WERI-Rb-1 (cell line): ENCODE measurements at regions not wholly inside any gene's neighbourhood (a gene's known extent, or its start where the extent isn't known, plus 50 kb on each side); places are given as distances from the start of the nearest gene placed in this dataset.

ENCODE experiments used
- DNase-seq: peaks from one replicate; pipeline ENCODE4 v3.0.0-alpha.2; 2020
- H3K27ac ChIP-seq: fragments of 250-450 bp; sonication (Bioruptor Pico); 2 replicates; pipeline ENCODE4 v1.5.1; 2020; ENCODE audit warnings: mild to moderate bottlenecking, moderate library complexity
- H3K27me3 ChIP-seq: fragments of 250-450 bp; sonication (Bioruptor Pico); 2 replicates; pipeline ENCODE4 v1.5.1; 2021; ENCODE audit warnings: mild to moderate bottlenecking, low read depth, moderate library complexity; ENCODE audit not compliant: insufficient read depth, severe bottlenecking
- H3K36me3 ChIP-seq: fragments of 250-450 bp; sonication (Bioruptor Pico); 2 replicates; pipeline ENCODE4 v1.5.1; 2020; ENCODE audit warnings: mild to moderate bottlenecking, moderate library complexity
- H3K4me3 ChIP-seq: 2 replicates; pipeline ENCODE4 v1.5.1; 2011; ENCODE audit warnings: low read depth, mild to moderate bottlenecking, control low read depth, low read length
- H3K9me3 ChIP-seq: fragments of 250-450 bp; sonication (Bioruptor Pico); 2 replicates; pipeline ENCODE4 v1.5.1; 2021; ENCODE audit warnings: mild to moderate bottlenecking, moderate library complexity; ENCODE audit not compliant: severe bottlenecking
- TF ChIP-seq, protein P1 (sequence below): IDR thresholded peaks from 2 replicates; pipeline ENCODE4 v1.5.1; 2011; ENCODE audit warnings: low read depth, mild to moderate bottlenecking, control low read depth, inconsistent platforms, low read length

DNA sequence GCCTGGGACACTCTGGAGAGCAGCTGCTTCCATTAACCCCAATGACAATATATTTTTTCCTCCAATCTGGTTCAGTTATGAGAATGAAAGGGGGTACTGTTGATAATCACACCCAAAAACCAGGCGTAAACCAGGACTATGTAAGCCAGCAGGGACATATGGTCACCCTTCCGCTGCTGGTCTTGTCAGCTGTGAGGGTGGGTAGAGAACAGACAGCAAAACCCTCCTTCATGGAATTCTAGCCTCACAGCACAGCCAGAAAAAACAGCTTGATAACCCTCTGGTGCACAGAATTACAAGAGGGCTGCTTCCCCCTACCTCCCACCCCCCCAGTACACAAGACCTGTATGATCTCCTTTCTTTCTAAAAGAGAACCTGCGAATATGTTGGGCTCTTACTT lies 368.8 kb upstream of the ZMIZ1 start:
- no peak for DNase-seq
- TF ChIP-seq, protein P1, sequence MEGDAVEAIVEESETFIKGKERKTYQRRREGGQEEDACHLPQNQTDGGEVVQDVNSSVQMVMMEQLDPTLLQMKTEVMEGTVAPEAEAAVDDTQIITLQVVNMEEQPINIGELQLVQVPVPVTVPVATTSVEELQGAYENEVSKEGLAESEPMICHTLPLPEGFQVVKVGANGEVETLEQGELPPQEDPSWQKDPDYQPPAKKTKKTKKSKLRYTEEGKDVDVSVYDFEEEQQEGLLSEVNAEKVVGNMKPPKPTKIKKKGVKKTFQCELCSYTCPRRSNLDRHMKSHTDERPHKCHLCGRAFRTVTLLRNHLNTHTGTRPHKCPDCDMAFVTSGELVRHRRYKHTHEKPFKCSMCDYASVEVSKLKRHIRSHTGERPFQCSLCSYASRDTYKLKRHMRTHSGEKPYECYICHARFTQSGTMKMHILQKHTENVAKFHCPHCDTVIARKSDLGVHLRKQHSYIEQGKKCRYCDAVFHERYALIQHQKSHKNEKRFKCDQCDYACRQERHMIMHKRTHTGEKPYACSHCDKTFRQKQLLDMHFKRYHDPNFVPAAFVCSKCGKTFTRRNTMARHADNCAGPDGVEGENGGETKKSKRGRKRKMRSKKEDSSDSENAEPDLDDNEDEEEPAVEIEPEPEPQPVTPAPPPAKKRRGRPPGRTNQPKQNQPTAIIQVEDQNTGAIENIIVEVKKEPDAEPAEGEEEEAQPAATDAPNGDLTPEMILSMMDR: no peak
- H3K36me3 ChIP-seq: no peaks in the 10 kb centered on the region

DNA sequence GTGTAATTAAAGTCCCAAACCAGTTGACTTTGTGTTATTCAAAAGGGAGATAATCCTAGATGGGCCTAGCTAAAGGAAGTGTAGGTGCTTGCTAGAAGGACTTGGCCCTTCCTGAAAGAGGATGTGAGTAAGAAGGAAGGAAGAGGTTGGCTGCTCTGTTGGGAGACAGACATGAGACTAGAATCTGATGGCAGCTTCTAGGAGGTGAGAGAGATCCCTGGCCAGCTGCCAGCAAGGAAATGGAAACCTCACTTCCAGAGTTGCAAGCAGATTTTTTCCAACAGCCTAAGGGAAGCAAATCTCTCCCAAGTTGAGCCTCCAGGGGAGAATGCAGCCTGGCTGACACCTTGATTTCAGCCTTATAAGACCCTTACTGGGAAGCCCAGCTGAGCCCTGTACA lies 368.4 kb upstream of the ZMIZ1 start:
- Histone ChIP-seq H3K27me3 (no peaks in the 10 kb centered on the region), H3K27ac (no peak overlapping the region), H3K4me3 (no peak overlapping the region), H3K9me3 (no peaks in the 10 kb centered on the region), H3K36me3 (no peaks in the 10 kb centered on the region)
- TF ChIP-seq, protein P1: no peak
- DNase-seq: no peak

More for the DNA sequence above, 368.8 kb upstream of the ZMIZ1 start:
- no peak overlapping the region for H3K27ac ChIP-seq
- no peak overlapping the region for H3K4me3 ChIP-seq
- no peaks in the 10 kb centered on the region for H3K9me3 ChIP-seq
- H3K27me3 ChIP-seq: no peaks in the 10 kb centered on the region

DNA sequence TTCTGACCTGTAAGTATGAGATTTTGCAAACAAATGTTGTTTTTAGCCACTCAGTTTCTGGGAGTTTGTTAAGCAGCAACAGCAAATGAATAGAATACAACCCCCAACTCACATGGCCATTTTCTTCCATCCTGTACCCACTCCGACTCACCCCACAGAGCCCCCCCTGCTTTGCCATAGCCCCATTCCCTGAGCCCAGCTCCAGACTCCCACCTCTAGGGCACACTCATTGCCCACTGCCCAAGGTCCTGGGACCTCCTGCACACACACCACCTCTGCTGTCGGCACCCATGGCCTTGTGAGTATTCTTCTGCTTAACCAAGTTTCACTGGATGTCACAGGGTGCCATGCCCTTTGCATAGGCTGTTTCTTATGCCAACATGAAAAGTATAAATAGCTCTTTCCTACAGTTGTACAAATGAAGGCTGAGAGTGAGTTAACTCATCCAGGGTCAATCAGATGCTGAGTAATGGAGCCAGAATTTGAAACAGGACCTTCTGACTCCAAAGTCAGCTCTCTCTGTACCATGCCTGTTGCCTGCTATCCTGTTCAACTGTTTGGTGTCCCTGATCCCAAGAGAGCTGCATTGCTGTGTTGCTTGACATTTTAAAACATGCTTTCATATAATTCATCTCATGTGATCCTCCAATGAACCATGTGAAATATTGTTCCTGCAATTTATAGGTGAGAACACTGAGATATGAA lies 367.8 kb upstream of the ZMIZ1 start:
- Histone ChIP-seq H3K27ac (no peak overlapping the region), H3K9me3 (no peaks in the 10 kb centered on the region), H3K4me3 (no peak overlapping the region), H3K36me3 (no peaks in the 10 kb centered on the region), H3K27me3 (no peaks in the 10 kb centered on the region)
- TF ChIP-seq, protein P1: no peak
- DNase-seq: no peak

DNA sequence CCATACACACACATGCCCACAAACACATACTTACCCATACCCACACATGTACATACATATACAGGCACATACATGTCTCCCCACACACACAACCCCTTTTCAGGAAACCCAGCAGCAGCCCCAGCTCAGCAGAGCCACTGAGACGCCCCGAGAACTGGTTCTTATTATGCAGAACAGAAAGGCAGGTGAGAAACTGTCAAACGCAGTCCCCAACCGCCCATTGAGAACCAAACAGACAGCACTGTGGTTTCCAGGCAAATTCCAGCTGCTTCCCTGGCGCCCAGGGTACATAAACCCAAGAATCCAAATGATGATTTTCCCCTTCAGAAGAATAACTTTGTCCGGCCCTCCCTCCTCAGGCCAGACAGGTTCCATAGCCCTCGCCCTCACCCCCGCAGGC lies 366.6 kb upstream of the ZMIZ1 start:
- TF ChIP-seq, protein P1: no peak
- H3K27me3 ChIP-seq: no peaks in the 10 kb centered on the region
- DNase-seq: no peak
- no peaks in the 10 kb centered on the region for H3K36me3 ChIP-seq
- H3K27ac ChIP-seq: no peak overlapping the region
- H3K9me3 ChIP-seq: no peaks in the 10 kb centered on the region
- no peak overlapping the region for H3K4me3 ChIP-seq

DNA sequence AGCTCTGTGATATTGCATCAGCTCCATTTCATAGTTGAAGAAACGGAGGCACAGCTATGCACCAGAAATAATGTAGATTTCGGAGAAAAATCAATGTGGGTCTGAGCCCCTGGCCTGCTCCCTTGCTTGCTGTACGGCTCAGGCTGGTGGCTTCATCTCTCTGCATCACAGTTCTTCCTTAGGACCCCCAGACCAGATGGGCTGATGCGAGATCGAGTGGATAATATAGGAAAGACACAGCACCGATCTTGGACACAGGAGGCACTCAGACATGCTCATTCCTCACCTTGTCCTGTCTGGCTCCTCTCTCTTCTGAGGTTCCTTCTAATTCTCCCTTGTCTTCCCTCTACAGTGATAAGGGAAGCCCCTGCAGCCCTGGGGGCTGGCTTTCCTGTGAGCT lies 365.9 kb upstream of the ZMIZ1 start:
- no peak for DNase-seq
- H3K9me3 ChIP-seq: no peaks in the 10 kb centered on the region
- H3K27ac ChIP-seq: no peak overlapping the region
- TF ChIP-seq, protein P1: no peak
- H3K36me3 ChIP-seq: no peaks in the 10 kb centered on the region
- no peaks in the 10 kb centered on the region for H3K27me3 ChIP-seq
- no peak overlapping the region for H3K4me3 ChIP-seq

DNA sequence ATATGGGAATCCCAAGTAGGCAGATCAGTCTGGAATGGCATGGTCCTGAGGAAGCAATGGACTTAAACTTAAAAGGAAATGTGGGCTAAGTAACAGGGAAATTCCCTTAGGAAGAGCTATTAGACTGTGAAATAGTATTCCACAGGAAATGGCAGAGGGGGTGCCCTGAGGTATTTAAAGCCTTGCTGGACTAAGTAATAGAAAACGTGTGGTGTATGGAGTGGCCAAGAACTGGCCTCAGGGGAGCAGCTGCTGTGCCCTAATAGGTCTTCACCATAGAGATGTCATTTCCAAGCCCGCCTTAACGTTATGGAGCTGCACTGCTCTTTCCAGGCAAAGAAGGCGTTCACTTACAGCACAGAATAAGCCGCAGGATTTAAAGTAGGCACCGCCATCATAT lies 365.2 kb upstream of the ZMIZ1 start:
- H3K9me3 ChIP-seq: no peaks in the 10 kb centered on the region
- no peak overlapping the region for H3K4me3 ChIP-seq
- H3K27me3 ChIP-seq: no peaks in the 10 kb centered on the region
- H3K36me3 ChIP-seq: no peaks in the 10 kb centered on the region
- no peak overlapping the region for H3K27ac ChIP-seq
- DNase-seq: no peak
- TF ChIP-seq, protein P1: no peak
